ENCODE measurements at regions not wholly inside any gene's neighbourhood (a gene's known extent, or its start where the extent isn't known, plus 50 kb on each side); places are given as distances from the start of the nearest gene placed in this dataset.
"Not testable (repeated sequence)": the region's sequence is repeated elsewhere in the genome, so short reads cannot be mapped to it uniquely, and the experiment has no call there.

DNA sequence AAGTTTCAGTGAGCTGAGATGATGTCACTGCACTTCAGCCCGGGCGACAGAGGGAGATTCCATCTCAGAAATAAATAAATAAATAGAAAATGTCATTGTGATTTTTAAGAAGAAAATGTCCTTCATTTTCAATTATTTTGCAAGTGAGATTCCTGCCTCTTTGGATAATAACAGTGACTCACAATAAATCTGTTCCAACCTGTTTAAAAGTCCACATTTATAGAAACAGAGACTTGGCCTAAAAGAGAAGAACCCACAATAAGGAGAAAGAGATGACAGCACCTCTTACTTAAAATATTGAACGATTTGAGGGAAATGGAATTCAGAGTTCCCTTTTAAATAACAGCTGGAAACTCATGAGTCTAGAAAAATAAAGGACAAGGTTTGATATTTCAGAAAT lies 373.4 kb upstream of the NOX3 start:
- Histone ChIP-seq H3K9me3 (ENCODE audit: low read length) (no peaks in the 10 kb centered on the region), H2AFZ (ENCODE audit: low read depth, low read length) (no peak overlapping the region), H3K27me3 (ENCODE audit: insufficient read depth, low read length) (no peaks in the 10 kb centered on the region), H3K4me3 (ENCODE audit: low read length) (no peak overlapping the region), H3K4me1 (ENCODE audit: insufficient read depth, low read length) (no peaks in the 10 kb centered on the region), H3K36me3 (ENCODE audit: insufficient read depth, low read length) (no peaks in the 10 kb centered on the region)

DNA sequence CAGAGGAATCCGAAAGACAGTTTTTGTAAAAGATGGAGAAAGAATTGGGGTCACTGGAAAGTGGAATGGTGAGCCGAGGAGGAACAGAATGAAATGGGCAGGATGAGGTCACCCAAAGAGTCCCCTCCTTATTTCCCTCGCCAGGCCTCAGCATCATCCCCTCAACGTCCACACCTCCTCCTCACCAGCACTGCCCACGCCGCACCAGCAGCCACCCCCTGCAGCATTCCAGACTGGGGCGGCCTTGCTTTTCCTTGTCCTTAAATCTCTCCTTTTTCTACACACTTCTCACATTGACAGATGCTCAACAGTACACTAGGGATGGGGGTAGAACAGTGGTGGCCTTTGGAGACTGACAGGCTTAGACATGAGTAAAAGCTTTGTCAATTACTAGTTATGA lies 363.1 kb upstream of the NOX3 start:
- H3K4me1 ChIP-seq (ENCODE audit: insufficient read depth, low read length): no peaks in the 10 kb centered on the region
- no peaks in the 10 kb centered on the region for H3K36me3 ChIP-seq (ENCODE audit: insufficient read depth, low read length)

GRCh38 chr6:155813548-155813947 lies 357.9 kb upstream of the NOX3 start:
- no peaks in the 10 kb centered on the region for H3K27me3 ChIP-seq (ENCODE audit: insufficient read depth, low read length)
- H3K36me3 ChIP-seq (ENCODE audit: insufficient read depth, low read length): no peaks in the 10 kb centered on the region
- H3K4me1 ChIP-seq (ENCODE audit: insufficient read depth, low read length): no peaks in the 10 kb centered on the region
- H3K9me3 ChIP-seq (ENCODE audit: low read length): no peaks in the 10 kb centered on the region
- no peak overlapping the region for H3K4me3 ChIP-seq (ENCODE audit: low read length)
- no peak overlapping the region for H2AFZ ChIP-seq (ENCODE audit: low read depth, low read length)

More for the DNA sequence above, 363.1 kb upstream of the NOX3 start:
- Histone ChIP-seq H3K27me3 (ENCODE audit: insufficient read depth, low read length) (no peaks in the 10 kb centered on the region), H3K9me3 (ENCODE audit: low read length) (no peaks in the 10 kb centered on the region), H3K4me3 (ENCODE audit: low read length) (no peak overlapping the region), H2AFZ (ENCODE audit: low read depth, low read length) (no peak overlapping the region)

- H3K9me3 ChIP-seq (ENCODE audit: low read length): no peaks in the 10 kb centered on the region
- no peaks in the 10 kb centered on the region for H3K36me3 ChIP-seq (ENCODE audit: insufficient read depth, low read length)
- H3K4me3 ChIP-seq (ENCODE audit: low read length): no peak overlapping the region
- no peaks in the 10 kb centered on the region for H3K27me3 ChIP-seq (ENCODE audit: insufficient read depth, low read length)
- no peaks in the 10 kb centered on the region for H3K4me1 ChIP-seq (ENCODE audit: insufficient read depth, low read length)
- no peak overlapping the region for H2AFZ ChIP-seq (ENCODE audit: low read depth, low read length)
These were observed 351.6 kb upstream of the NOX3 start for GRCh38 chr6:155807243-155807642.

- no peaks in the 10 kb centered on the region for H3K27me3 ChIP-seq (ENCODE audit: insufficient read depth, low read length)
- H3K36me3 ChIP-seq (ENCODE audit: insufficient read depth, low read length): no peaks in the 10 kb centered on the region
- H3K4me3 ChIP-seq (ENCODE audit: low read length): no peak overlapping the region
- H3K4me1 ChIP-seq (ENCODE audit: insufficient read depth, low read length): no peaks in the 10 kb centered on the region
- H2AFZ ChIP-seq (ENCODE audit: low read depth, low read length): no peak overlapping the region
- no peaks in the 10 kb centered on the region for H3K9me3 ChIP-seq (ENCODE audit: low read length)
These were observed 345.4 kb upstream of the NOX3 start for GRCh38 chr6:155801046-155801445.

- H3K4me3 ChIP-seq (ENCODE audit: low read length); H3K36me3 ChIP-seq (ENCODE audit: insufficient read depth, low read length); H3K4me1 ChIP-seq (ENCODE audit: insufficient read depth, low read length); H3K9me3 ChIP-seq (ENCODE audit: low read length); H3K27me3 ChIP-seq (ENCODE audit: insufficient read depth, low read length); H2AFZ ChIP-seq (ENCODE audit: low read depth, low read length): not testable (repeated sequence)
These were observed 343.2 kb upstream of the NOX3 start for GRCh38 chr6:155798876-155799275.

- H3K4me3 ChIP-seq (ENCODE audit: low read length): no peak overlapping the region
These were observed 339.6 kb upstream of the NOX3 start for GRCh38 chr6:155795173-155795796.

GRCh38 chr6:155791891-155792290 lies 336.3 kb upstream of the NOX3 start:
- H2AFZ ChIP-seq (ENCODE audit: low read depth, low read length): no peak overlapping the region
- no peaks in the 10 kb centered on the region for H3K4me1 ChIP-seq (ENCODE audit: insufficient read depth, low read length)

More at GRCh38 chr6:155795173-155795796, 339.6 kb upstream of the NOX3 start:
- Histone ChIP-seq H3K36me3 (ENCODE audit: insufficient read depth, low read length) (no peaks in the 10 kb centered on the region), H3K9me3 (ENCODE audit: low read length) (no peaks in the 10 kb centered on the region), H2AFZ (ENCODE audit: low read depth, low read length) (no peak overlapping the region), H3K27me3 (ENCODE audit: insufficient read depth, low read length) (no peaks in the 10 kb centered on the region), H3K4me1 (ENCODE audit: insufficient read depth, low read length) (no peaks in the 10 kb centered on the region)

GRCh38 chr6:155791186-155791585 lies 335.5 kb upstream of the NOX3 start:
- no peaks in the 10 kb centered on the region for H3K9me3 ChIP-seq (ENCODE audit: low read length)
- no peaks in the 10 kb centered on the region for H3K4me1 ChIP-seq (ENCODE audit: insufficient read depth, low read length)
- no peaks in the 10 kb centered on the region for H3K27me3 ChIP-seq (ENCODE audit: insufficient read depth, low read length)
- H3K4me3 ChIP-seq (ENCODE audit: low read length): no peak overlapping the region
- H3K36me3 ChIP-seq (ENCODE audit: insufficient read depth, low read length): no peaks in the 10 kb centered on the region
- H2AFZ ChIP-seq (ENCODE audit: low read depth, low read length): no peak overlapping the region

More at GRCh38 chr6:155791891-155792290, 336.3 kb upstream of the NOX3 start:
- Histone ChIP-seq H3K4me3 (ENCODE audit: low read length) (no peak overlapping the region), H3K27me3 (ENCODE audit: insufficient read depth, low read length) (no peaks in the 10 kb centered on the region), H3K9me3 (ENCODE audit: low read length) (no peaks in the 10 kb centered on the region), H3K36me3 (ENCODE audit: insufficient read depth, low read length) (no peaks in the 10 kb centered on the region)

DNA sequence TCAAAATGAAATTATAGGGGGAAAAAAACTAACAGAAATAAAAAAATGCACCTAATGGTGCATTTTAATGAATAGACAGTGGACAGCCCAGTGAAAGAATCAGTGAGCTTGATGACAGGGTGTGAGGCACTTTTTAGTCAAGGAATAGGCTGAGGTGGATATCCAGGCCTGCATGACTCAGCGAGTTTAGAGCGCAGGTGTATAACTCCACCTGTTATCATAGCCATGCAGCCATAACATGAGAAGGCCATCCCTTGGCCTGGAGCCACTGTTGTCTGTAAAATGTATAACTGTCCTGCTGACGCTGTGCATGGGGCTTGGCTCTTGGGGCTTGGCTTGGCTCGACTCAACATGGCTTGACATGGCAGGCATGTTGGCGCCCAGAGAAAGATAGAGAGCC lies 331.5 kb upstream of the NOX3 start:
- Histone ChIP-seq H3K4me3 (ENCODE audit: low read length) (no peak overlapping the region), H3K9me3 (ENCODE audit: low read length) (no peaks in the 10 kb centered on the region)

GRCh38 chr6:155786528-155786927 lies 330.9 kb upstream of the NOX3 start:
- H3K4me3 ChIP-seq (ENCODE audit: low read length): no peak overlapping the region
- H3K36me3 ChIP-seq (ENCODE audit: insufficient read depth, low read length): no peaks in the 10 kb centered on the region
- H3K9me3 ChIP-seq (ENCODE audit: low read length): no peaks in the 10 kb centered on the region
- no peak overlapping the region for H2AFZ ChIP-seq (ENCODE audit: low read depth, low read length)
- no peaks in the 10 kb centered on the region for H3K27me3 ChIP-seq (ENCODE audit: insufficient read depth, low read length)
- H3K4me1 ChIP-seq (ENCODE audit: insufficient read depth, low read length): no peaks in the 10 kb centered on the region

More for the DNA sequence above, 331.5 kb upstream of the NOX3 start:
- H3K27me3 ChIP-seq (ENCODE audit: insufficient read depth, low read length): no peaks in the 10 kb centered on the region
- no peaks in the 10 kb centered on the region for H3K4me1 ChIP-seq (ENCODE audit: insufficient read depth, low read length)
- no peak overlapping the region for H2AFZ ChIP-seq (ENCODE audit: low read depth, low read length)
- no peaks in the 10 kb centered on the region for H3K36me3 ChIP-seq (ENCODE audit: insufficient read depth, low read length)

GRCh38 chr6:155782739-155783459 lies 327.3 kb upstream of the NOX3 start:
- Histone ChIP-seq H3K4me1 (ENCODE audit: insufficient read depth, low read length) (no peaks in the 10 kb centered on the region), H3K36me3 (ENCODE audit: insufficient read depth, low read length) (no peaks in the 10 kb centered on the region), H3K4me3 (ENCODE audit: low read length) (no peak overlapping the region)

GRCh38 chr6:155782320-155782731 lies 326.7 kb upstream of the NOX3 start:
- Histone ChIP-seq H3K4me1 (ENCODE audit: insufficient read depth, low read length) (no peaks in the 10 kb centered on the region), H2AFZ (ENCODE audit: low read depth, low read length) (no peak overlapping the region), H3K4me3 (ENCODE audit: low read length) (no peak overlapping the region), H3K27me3 (ENCODE audit: insufficient read depth, low read length) (no peaks in the 10 kb centered on the region), H3K36me3 (ENCODE audit: insufficient read depth, low read length) (no peaks in the 10 kb centered on the region), H3K9me3 (ENCODE audit: low read length) (no peaks in the 10 kb centered on the region)

More at GRCh38 chr6:155782739-155783459, 327.3 kb upstream of the NOX3 start:
- H3K27me3 ChIP-seq (ENCODE audit: insufficient read depth, low read length): no peaks in the 10 kb centered on the region
- no peak overlapping the region for H2AFZ ChIP-seq (ENCODE audit: low read depth, low read length)
- H3K9me3 ChIP-seq (ENCODE audit: low read length): no peaks in the 10 kb centered on the region
